SIG-M5 treated with dmso at 0.1 percent for 504 hours (cell line): ENCODE measurements at regions not wholly inside any gene's neighbourhood (a gene's known extent, or its start where the extent isn't known, plus 50 kb on each side); places are given as distances from the start of the nearest gene placed in this dataset.
"Not testable (repeated sequence)": the region's sequence is repeated elsewhere in the genome, so short reads cannot be mapped to it uniquely, and the experiment has no call there.

Source experiments
- DNase-seq: peaks from one replicate; lab custom pipeline; 2025; ENCODE audit not compliant: unreplicated experiment; lab: John Stamatoyannopoulos, UW

DNA sequence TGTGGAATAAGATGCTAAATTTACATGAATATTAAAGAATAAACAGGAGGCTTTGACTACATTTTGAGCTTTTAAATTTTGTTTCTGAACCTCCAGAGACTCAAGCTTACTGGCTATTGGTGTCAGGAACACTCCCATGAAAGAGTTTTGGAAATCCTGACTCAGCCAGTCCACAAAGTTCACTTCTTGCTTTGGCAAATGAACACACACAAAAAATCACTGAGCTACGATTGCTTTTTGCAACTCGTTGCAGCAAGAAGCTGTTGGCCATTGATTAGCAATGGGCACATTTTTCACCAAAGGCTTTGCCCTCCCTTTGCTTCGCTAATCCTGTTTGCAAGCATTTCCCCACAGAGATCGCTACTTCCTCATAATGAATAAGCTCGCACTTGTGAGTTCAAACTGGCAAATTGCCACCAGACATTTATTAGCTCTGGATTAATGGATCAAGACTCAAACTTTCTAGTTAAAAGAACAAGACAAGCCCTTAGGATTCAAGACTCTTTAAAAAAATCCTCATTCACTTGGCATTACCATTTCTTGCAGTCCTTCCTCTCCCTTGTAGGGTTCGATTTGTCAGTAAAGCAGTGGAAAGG lies 343.2 kb upstream of the ONECUT1 start:
- no peak for DNase-seq

DNA sequence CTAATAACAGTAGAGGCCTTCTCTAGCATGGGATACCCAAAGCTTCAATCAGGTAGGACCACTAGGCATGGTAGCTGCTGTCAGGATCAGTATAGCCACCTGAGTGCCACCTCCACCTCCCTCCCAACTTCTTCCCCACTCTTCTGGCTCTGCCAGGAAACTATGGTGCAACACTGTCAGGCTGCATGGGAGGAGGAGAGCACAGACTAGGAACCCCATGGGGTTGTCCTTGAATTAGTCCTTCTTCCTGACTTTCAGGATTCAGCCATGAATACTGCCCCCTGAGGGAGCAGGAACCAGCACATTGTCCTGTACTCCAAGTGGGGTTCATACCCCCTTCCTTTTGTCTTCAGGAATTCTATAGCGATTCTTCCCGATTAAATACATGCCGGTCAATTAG lies 340.8 kb upstream of the ONECUT1 start:
- no peak for DNase-seq

DNA sequence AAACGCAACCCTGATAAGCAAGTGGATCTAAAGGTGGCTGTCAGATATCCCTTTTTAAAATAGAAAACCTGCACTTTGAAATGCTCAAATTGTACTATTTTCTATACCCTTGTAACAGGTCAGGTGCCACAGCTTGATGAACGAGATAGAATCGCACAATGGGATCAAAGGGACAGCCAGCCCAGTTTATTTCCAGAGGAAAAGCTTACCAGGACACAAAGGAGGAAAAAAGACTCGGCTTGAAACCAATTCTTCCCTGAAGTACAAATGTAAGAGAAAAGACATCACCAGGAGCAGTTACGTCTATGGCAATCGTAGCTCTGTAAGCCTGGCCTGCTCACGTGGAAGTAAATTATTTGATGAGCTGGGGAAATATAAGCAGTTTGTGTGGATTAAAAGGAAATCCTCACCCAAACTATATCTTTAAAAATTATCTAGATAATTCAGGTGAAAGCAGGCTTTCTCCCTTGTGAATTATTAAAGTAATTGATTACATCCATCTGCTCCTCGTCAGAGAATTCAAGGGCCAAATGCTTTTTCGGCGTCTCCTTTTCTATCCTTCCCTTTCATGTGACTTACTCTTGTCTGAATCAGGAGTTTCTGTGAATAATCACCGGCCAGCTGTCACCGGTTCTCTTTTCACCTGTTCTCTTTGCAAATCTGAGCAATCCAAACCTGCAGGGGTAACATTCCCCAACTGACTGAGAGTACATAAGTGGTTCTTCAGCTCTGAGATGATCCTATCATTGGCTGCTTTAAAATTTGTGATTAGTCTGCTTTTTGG lies 339.2 kb upstream of the ONECUT1 start:
- no peak for DNase-seq

DNA sequence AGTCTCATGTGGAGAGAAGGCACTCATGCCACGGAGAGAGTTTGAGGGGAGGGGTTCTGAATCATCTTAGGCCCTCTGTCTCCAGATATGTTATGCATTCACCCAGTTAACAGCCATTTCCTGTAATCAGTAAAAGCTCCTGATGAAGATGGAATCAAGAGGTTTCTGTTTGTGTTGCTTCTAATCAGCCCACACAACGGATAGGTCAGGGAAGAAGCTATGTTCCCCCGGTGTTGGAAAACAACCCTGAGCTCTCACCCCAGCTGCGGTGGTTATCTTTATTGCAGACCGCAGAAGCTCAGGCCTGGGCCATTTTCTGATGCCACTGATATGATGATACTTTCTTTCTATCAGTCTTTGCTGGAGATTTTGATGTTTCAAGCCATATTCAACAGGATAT lies 338.5 kb upstream of the ONECUT1 start:
- no peak for DNase-seq

DNA sequence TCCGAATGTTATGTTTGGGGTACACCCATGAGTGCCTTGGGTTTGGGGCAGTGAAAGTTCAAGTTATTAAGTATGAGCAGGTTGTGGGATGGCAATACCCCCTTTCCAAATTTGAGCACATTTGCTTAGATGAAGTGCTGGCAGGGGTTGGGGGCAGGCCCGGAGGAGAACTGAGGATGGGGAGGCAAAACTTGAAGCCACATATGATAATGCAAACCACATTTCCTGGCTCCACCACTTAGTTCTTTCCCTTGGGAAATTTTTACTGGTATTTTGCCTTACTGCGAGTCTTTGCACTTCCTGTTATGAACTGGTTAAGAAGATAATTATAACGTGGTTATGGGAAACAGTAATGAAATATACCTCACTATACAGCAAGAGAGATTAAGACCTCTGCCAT lies 336.0 kb upstream of the ONECUT1 start:
- DNase-seq = no peak

DNA sequence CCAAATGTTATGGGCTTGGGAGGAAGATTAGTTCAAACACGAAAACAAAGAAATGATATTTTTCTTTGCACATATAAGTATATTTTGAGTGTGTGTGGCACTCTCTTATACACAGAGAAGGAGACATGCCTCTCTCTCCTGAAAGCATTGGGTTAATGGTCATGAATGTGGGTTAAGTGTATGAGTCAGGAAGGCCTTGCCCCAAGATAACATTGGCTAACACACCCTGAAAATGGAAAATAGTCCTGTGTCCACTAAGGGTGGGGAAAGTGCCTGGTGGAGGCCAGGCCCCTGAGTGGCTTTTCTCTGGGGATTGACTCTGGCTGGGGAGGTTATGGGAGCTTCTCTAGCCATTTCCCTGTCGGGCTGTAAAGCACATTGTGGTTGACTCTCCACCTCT lies 332.7 kb upstream of the ONECUT1 start:
- DNase-seq = no peak

DNA sequence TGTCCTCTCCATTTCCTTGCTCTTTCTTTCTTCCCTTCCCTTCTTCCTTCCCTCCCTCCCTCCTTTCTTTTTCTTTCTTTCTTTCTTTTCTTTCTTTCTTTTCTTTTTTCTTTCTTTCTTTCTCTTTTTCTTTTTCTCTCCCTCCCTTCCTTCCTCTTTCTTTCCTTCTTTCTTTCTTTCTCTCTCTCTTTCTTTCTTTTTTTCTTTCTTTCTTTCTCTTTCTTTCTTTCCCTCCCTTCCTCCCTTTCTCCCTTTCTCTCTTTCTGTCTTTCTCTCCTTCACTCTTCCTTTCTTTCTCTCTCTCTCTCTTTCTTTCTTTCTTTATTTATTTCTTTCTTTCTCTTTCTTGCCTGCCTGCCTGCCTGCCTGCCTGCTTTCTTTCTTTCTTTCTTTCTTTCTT lies 326.8 kb upstream of the ONECUT1 start:
- DNase-seq = not testable (repeated sequence)

DNA sequence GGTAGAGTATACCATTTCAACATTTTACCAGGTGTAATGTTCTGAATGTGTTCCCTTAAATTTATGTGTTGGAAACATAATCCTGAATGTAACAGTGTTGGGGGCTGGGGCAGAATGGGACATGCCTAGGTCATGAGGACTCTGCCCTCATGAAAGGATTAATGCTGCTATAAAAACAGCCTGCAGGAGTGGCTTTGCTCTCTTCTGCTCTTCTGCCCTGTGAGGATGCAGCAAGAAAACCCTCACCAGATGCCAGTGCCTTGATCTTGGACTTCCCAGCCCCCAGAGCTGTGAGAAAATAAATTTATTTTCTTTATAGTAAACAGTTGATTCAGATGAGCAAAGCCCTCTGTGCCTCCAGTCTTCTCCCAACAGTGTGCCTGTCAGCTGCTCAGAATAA lies 326.0 kb upstream of the ONECUT1 start:
- DNase-seq = no peak

DNA sequence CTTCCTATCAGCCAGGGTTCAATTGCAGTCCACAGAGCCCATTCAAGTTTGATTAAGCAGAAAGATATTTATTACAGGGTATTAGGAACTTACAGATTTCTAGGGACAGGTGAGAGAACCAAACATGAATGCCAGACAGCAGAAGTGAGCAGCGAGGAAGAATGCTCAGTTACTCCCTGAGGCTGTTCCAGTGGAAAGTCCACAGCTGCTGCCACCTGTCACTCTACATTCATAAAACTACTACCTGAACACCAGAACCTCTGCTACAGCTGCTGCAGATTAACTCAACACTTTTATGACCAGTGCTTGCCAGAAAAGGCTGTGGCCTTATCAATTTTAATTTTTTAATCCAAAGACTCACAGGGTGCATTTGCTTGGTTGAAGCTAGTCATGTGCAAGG lies 325.4 kb upstream of the ONECUT1 start:
- no peak for DNase-seq

DNA sequence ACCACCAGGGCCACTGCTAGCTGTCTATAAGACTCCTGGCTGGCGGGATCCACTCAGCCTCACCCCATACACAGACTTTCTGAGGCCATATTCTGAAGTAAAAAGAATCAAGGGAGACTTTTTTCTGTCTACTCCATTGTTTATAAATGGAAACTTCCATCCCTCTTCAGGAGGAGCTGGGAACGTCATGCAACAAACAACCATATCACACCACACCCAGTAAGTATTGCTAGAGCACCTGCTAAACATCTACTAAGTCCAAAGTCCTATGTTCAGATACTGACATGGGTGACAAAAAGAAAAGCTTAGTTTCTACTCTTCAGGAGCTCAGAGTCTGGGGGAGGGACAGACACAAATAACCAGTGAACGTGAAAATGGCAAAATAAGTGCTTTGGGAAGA lies 324.8 kb upstream of the ONECUT1 start:
- DNase-seq = no peak

DNA sequence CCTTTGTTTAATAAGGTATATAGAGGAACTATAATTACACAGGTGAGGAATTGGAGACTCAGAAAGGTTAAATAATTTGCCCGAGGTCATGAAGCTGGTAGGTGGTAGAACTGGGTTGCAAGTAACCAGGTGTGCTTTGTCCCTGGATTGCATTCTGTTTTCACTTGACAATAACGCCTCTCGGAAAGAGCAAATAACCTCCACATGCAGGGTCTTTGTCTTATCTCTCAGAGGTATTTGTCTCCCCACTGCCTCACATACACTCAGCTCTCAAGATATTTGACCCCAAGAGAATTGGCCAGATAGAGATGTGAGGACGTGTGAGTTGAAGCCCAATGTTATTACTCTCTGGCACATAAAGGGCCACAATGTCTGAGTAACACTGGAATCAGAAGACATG lies 320.9 kb upstream of the ONECUT1 start:
- no peak for DNase-seq

DNA sequence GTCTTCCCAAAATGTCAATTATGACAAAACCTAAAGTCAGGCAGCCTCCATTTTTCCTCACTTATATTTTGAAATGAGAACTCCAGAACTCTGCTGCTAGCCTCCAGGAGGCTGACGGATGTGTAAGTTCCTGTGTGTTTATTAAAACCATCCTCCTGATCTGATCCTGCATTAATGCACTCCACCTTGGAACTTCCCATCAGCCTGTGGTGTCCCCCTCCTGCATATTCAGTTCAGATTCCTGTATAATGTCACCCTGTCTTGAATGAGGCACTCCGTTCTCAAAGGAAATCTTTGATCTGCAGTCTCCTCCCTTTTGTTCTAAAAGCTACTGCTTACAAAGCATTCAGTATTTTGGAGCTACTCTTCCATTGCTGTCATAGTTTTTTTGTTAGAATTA lies 318.2 kb upstream of the ONECUT1 start:
- DNase-seq = no peak

DNA sequence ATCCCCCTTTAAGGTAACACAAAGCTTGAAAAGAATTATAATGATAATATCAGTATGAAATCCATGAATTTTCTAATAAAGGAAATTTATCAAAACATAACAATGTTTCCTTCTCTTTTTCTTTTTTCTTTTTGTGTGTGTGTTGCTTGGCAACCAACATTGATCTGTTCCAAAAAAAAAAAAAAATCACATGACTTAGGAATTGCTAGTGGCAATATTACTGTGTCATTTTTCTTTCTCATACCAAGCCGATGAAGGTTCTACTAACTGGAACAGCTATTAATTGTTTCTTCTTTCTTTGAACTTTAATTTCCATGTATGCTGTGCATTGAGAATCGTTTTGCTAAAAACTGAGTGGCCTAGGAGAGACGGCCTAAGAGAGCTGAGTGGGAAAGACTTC lies 317.7 kb upstream of the ONECUT1 start:
- no peak for DNase-seq

DNA sequence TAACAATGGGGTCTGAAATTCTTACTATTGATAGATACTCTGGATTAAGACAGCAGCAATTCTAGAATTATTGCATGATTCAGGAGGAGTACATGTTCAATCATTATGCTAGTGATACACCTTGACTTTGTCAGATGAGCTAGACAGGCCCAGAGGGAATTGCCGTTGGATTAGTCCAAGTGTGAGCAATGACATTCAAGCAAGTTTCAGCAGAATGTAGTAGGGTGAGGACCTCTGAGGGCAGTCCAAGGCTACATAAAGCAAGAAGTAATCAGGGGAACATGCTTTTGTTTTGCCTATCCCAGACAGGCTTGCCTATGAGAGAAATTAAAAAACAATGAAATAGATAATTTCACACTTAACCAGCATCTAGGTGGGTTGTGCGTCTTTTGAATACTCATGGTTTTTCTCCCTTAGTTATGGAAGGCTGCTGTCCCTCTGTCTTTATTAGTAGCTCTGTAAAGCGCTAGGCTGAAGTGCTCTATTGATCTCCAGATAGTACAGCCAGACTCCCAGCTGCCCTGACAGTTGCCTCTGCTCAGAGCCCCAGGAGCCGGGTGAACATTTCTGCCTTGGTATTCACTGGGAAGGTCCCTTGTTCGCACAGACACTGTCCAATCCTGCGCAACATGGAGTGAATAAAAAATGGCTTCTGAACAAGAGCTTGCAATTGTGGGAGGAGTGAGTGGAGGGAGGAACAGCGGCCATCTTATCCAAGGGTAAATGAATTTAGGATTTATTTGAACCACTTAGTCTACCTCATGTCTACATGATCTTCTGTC lies 316.6 kb upstream of the ONECUT1 start:
- DNase-seq = no peak

DNA sequence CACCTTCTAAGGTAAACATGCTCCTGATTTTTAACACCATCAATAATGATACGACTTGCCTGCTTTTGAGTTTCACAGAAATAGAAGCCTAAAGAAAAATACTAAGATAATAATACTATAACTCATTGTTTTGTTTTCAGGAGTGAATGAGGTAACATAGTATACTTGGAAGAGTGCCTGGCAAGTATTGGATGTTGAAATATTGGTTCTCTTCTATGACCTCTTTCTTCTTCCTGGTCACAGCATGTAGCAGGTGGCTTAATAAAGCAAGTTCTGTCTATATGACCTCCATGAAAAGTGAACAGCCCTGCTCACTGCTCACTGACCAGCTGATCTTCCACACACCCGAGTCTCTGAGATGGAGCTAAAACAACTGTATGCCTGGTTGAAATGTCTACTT lies 312.3 kb upstream of the ONECUT1 start:
- DNase-seq = no peak

DNA sequence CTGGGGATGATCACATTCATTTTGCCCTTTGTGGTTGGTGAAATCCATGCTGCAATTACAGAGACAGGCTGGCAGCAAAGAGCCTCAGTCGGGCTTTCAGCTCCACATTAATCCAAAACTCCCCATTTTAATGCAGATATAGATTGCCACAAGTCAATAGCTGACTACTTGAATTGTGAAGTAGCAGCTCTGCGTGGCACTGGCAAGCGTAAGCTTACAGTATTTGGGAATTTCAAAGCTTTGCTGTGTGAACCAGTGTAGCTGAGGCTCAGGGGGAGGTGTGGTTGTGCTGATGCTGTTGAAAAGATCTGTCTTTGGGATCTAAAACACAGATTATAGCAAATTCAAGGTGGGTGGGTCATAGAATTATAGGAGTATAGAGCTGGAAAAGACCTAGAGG lies 290.3 kb upstream of the ONECUT1 start:
- no peak for DNase-seq

DNA sequence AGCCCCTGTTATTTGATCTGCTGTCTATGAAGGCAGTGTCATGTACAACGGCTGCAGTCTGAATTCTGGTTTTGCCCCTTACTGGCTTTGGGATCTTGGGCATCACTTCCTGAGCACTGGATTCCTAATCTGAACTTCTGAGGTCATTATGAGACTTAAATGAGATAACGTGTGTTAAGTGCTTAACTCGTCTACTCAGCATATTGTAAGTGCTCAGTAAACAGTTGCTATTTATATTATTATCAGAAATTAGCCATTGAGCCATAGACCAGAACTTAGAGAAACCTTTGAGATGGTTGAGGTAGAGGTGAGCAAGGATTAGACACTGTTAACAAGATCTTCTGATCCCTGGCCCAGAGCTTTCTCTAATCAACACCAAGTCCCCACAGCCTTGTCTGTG lies 284.1 kb upstream of the ONECUT1 start:
- no peak for DNase-seq

DNA sequence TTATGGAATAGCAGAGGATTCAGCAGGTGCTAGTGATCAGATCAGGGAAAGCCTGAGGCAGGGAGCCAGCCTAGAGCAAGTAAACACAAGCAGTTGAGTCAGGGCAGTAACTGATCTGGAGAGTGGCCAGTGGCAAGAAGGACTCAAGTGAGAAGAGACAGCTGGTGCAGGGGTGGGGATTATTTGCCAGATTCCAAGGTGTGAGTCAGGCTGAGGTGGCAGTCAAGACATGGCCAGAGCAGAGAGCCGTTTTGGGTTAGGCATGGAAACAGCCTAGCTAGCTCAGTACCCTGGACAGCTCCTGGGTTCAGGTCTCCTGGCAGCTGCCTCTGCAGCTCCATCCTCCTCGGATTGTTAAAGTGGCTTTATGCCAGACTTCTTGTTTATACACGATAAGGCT lies 281.9 kb upstream of the ONECUT1 start:
- DNase-seq = peak; percentile 76

DNA sequence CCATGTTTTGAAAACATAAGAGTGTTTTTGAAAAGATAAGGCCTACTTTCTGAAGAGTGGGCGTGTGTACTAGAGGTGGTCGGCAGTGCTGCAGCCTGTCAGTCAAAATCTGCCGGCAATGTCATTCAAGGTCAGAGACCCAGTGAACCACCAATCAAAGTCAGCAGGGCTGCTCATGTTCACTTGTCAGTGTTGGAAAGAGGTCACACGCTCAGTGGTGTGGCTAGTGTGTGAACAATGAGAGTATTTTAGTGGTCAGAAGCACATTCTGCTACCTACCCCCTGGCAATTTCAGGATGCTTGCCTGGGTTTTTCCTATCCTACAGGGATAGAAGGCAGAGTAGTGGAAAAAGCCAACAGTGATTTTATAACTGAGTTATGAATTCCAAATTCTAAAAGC lies 278.5 kb upstream of the ONECUT1 start:
- DNase-seq = no peak

DNA sequence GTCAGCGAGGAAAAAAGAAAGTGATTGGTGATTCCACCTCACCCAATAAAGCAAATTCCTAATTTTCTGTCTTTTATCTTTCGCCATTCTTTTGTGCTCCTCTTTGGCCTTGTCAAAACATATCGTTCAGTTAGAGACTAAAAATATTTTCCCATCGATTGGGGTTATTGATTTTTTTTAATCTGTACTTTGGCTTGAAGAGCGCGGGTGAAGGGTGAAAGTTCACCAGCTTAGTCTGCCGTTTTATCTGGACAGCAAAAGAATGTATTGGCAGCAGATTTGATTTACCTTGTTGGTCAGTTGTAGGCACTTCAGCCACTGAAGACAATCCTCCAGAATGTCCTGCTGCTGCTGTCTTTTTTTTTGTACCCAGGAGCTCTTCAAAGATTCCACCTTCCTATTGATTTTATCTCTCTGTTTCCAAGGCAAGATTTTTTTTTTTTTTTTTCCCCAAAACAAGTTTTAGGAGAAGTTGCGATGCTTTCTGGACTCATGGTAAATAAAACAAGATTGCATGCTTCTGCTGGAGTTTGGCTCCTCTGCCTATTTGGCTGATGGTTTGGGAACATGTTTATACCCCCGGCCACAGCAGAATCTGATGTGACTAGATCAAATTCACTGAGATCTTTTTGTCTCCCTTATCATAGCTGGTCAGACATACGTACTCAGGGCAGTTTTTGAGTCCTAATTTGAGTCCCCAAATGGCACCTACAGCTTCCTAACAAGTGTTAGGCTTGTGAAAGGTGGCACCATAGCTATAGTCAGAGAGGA lies 269.3 kb upstream of the ONECUT1 start:
- no peak for DNase-seq

DNA sequence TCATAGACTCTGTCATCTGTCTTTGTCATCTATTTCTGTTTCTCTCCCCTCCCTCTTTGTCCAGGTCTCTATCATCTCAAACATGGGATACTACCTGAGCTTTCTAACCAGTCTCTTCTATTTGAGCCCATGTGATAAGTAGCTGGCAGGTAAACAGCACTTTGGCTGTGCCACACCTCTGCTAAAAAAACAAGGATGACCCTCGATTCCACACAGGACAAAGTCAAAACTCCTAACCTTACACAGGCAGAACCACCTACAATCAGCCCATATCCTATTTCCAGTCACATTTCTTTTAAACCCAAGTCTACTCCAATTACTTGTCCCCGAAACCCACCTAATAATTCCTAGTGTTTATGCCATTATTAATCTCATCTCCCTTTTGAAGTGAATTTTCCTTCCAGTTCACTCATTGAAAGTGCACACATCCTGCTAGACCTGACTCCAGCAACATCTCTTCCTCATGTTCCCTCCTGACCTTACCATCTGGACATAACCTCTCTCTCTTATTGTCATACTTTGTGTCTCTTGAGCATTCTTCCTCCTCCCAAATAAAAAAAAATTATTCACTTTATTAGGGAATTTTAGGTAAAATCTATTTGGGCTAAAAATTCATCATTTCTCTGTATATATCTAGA lies 256.1 kb upstream of the ONECUT1 start:
- DNase-seq = no peak
